ENCODE measurements at regions not wholly inside any gene's neighbourhood (a gene's known extent, or its start where the extent isn't known, plus 50 kb on each side); places are given as distances from the start of the nearest gene placed in this dataset.

DNA sequence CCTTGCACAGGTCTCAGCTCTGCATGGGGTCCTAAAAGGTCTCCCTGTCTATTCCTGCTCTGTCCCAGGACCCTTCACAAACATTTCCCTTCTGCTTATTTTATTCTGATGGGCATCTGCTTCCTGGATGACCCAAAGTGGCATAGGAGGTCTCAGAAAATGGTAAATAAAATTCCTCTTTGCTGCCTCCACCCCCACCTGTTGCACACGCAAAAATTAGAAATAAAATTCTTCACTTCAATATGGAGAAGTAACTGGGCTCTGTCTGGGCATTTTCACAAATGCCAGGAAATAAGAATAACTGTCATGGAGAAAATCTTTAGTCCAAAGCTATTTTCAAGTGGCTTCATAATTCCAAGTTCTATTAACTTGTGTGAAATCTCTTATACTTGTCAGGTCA lies 106.6 kb upstream of the MAP1B start:
- H3K27me3 Mint-ChIP-seq (ENCODE audit: low read depth in 2 of 2) = peaks cover 15 to 25% of the 10 kb centered on the region in 2 donors
- Histone ChIP-seq H3K36me3 (ENCODE audit: control insufficient read depth, insufficient read depth, low read length) (no peaks in the 10 kb centered on the region), H3K27ac (ENCODE audit: low read length) (no peak overlapping the region), H3K27me3 (ENCODE audit: control insufficient read depth, insufficient read depth, low read length) (no peaks in the 10 kb centered on the region), H3K4me1 (ENCODE audit: control insufficient read depth, insufficient read depth, low read length) (no peaks in the 10 kb centered on the region), H3K9me3 (ENCODE audit: control insufficient read depth, insufficient read depth, low read length) (no peaks in the 10 kb centered on the region), H3K4me3 (ENCODE audit: low read length) (no peak overlapping the region)
- H3K4me3 Mint-ChIP-seq = no peak overlapping the region
- no peak for ATAC-seq
- no peaks in the 10 kb centered on the region for H3K36me3 Mint-ChIP-seq
- no peak for DNase-seq
- H3K4me1 Mint-ChIP-seq = no peaks in the 10 kb centered on the region
- no peak for TF ChIP-seq CTCF (IDR thresholded peaks at IDR 0.05)
- 100% methylated on average over 1 of the region's 1 CpG for WGBS (ENCODE audit: insufficient coverage)
- intact Hi-C loops (cut with micrococcal nuclease) = no loop called here
- no peak overlapping the region for H3K27ac Mint-ChIP-seq
- no peaks in the 10 kb centered on the region for H3K9me3 Mint-ChIP-seq

- H3K9me3 Mint-ChIP-seq = no peaks in the 10 kb centered on the region
- intact Hi-C loops (cut with micrococcal nuclease) = no loop called here
- TF ChIP-seq CTCF (IDR thresholded peaks at IDR 0.05) = no peak
Observed at GRCh38 chr5:72005671-72006070, 101.6 kb upstream of the MAP1B start.

GRCh38 chr5:72006361-72006760 lies 100.9 kb upstream of the MAP1B start:
- no peaks in the 10 kb centered on the region for H3K36me3 ChIP-seq (ENCODE audit: control insufficient read depth, insufficient read depth, low read length)
- no peak overlapping the region for H3K27ac ChIP-seq (ENCODE audit: low read length)
- Mint-ChIP-seq H3K9me3 (no peaks in the 10 kb centered on the region), H3K27me3 (ENCODE audit: low read depth in 2 of 2) (peaks cover 20 to 39% of the 10 kb centered on the region in 2 donors), H3K36me3 (no peaks in the 10 kb centered on the region), H3K4me1 (no peaks in the 10 kb centered on the region), H3K27ac (no peak overlapping the region), H3K4me3 (no peak overlapping the region)
- H3K9me3 ChIP-seq (ENCODE audit: control insufficient read depth, insufficient read depth, low read length) = no peaks in the 10 kb centered on the region
- no peaks in the 10 kb centered on the region for H3K27me3 ChIP-seq (ENCODE audit: control insufficient read depth, insufficient read depth, low read length)
- no peak for TF ChIP-seq CTCF (IDR thresholded peaks at IDR 0.05)
- DNase-seq = no peak
- WGBS (ENCODE audit: insufficient coverage) = 64% methylated on average over 1 of the region's 1 CpG
- no peaks in the 10 kb centered on the region for H3K4me1 ChIP-seq (ENCODE audit: control insufficient read depth, insufficient read depth, low read length)
- H3K4me3 ChIP-seq (ENCODE audit: low read length) = no peak overlapping the region
- intact Hi-C loops (cut with micrococcal nuclease) = no loop called here
- ATAC-seq = no peak

More at GRCh38 chr5:72005671-72006070, 101.6 kb upstream of the MAP1B start:
- Mint-ChIP-seq H3K27ac (no peak overlapping the region), H3K27me3 (ENCODE audit: low read depth in 2 of 2) (peaks cover 16 to 32% of the 10 kb centered on the region in 2 donors), H3K4me1 (no peaks in the 10 kb centered on the region), H3K4me3 (no peak overlapping the region), H3K36me3 (no peaks in the 10 kb centered on the region)
- Histone ChIP-seq H3K36me3 (ENCODE audit: control insufficient read depth, insufficient read depth, low read length) (no peaks in the 10 kb centered on the region), H3K27ac (ENCODE audit: low read length) (no peak overlapping the region), H3K4me1 (ENCODE audit: control insufficient read depth, insufficient read depth, low read length) (no peaks in the 10 kb centered on the region), H3K27me3 (ENCODE audit: control insufficient read depth, insufficient read depth, low read length) (no peaks in the 10 kb centered on the region), H3K9me3 (ENCODE audit: control insufficient read depth, insufficient read depth, low read length) (no peaks in the 10 kb centered on the region), H3K4me3 (ENCODE audit: low read length) (no peak overlapping the region)
- ATAC-seq (no peak), DNase-seq (no peak)

DNA sequence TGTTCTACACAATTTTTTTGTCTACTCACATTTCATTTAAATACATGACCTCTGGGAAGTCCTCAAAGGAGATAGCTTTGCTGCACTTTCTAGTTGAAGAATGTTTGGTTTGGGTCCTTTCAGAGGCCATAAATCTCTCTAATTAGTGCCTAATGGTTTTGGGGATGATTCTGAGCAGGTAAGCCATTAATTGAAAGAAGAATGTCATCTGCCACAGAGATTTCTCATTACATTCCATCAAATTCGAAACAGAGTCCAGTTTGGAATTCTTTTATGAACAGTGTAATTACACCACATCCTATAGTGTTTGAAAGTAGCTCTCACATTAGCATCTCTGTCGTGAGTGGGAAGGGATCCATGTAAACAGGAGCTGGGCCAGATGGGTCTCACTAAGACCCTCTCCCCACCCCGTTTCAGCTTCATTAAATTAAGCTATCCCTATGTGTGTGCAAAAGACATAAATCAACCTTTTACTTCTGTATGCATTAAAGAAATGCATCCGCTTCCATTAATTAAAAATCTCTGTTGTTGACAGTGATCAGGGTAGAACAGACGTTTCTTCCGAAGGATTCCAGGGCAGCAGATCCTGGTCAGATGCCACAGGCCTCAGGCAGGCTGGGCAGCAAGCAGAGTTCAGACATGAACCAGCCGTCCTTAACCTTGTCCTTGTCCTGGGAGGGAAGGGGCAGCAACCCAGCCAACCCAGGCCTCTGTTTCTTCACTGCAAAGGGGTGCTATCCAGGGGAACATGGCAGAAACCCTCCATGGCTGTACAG lies 99.8 kb upstream of the MAP1B start:
- TF ChIP-seq CTCF (IDR thresholded peaks at IDR 0.05) = no peak
- no peak for ATAC-seq
- H3K36me3 ChIP-seq (ENCODE audit: control insufficient read depth, insufficient read depth, low read length) = no peaks in the 10 kb centered on the region
- no peak overlapping the region for H3K4me3 Mint-ChIP-seq
- no peaks in the 10 kb centered on the region for H3K27me3 ChIP-seq (ENCODE audit: control insufficient read depth, insufficient read depth, low read length)
- no peak overlapping the region for H3K4me3 ChIP-seq (ENCODE audit: low read length)
- no peak overlapping the region for H3K27ac Mint-ChIP-seq
- H3K27me3 Mint-ChIP-seq (ENCODE audit: low read depth in 2 of 2) = peaks cover 18 to 44% of the 10 kb centered on the region in 2 donors
- no peak for DNase-seq
- 76% methylated on average over 6 of the region's 7 CpGs for WGBS (ENCODE audit: insufficient coverage)
- intact Hi-C loops (cut with micrococcal nuclease) = no loop called here
- no peaks in the 10 kb centered on the region for H3K9me3 Mint-ChIP-seq
- no peaks in the 10 kb centered on the region for H3K4me1 Mint-ChIP-seq
- H3K9me3 ChIP-seq (ENCODE audit: control insufficient read depth, insufficient read depth, low read length) = no peaks in the 10 kb centered on the region
- no peak overlapping the region for H3K27ac ChIP-seq (ENCODE audit: low read length)
- H3K4me1 ChIP-seq (ENCODE audit: control insufficient read depth, insufficient read depth, low read length) = no peaks in the 10 kb centered on the region
- H3K36me3 Mint-ChIP-seq = no peaks in the 10 kb centered on the region
